ENCODE measurements at regions not wholly inside any gene's neighbourhood (a gene's known extent, or its start where the extent isn't known, plus 50 kb on each side); places are given as distances from the start of the nearest gene placed in this dataset.
"Not testable (repeated sequence)": the region's sequence is repeated elsewhere in the genome, so short reads cannot be mapped to it uniquely, and the experiment has no call there.

GRCh38 chr2:106010818-106011355 lies 183.2 kb downstream of the UXS1 start:
- no peak for DNase-seq (ENCODE audit: low read depth in 3 of 3, low spot score in 2 of 3)

DNA sequence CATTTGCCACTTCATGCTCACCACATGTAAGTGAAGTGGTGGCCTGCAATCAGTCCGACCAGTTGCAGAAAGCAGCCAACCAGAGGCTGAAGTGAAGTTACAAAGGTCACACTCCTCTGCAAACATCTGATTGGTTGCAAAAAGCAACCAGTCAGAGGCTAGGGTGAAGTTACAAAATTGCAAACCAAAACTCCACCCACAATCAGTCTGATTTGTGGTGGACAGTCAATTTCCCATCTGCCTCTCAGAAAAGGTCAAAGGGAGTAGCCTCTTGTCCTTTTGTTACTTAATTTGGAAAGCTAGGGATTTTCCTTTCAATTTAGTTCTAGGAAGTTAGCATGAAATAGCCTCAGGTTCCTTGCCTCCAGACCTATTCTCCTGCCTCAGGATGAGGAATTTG lies 185.0 kb downstream of the UXS1 start:
- no peak for DNase-seq (ENCODE audit: low read depth in 3 of 3, low spot score in 2 of 3)

DNA sequence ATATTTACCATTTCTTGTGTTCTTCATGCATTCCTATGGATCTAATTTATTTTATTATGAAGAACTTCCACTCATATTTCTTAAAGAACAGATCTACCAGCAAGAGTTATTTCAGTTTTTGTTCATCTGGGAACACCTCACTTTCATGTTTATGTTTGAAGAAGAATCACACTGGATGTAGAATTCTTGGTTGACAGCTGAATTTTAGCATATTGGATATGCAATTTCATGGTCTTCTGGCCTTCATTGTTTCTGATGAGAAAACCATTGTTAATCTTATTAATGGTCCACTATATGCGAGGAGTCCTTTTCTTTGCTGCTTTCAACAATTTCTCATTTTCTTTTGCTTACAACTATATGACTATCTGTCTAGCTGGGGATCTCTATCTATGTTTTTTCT lies 189.2 kb downstream of the UXS1 start:
- DNase-seq (ENCODE audit: low read depth in 3 of 3, low spot score in 2 of 3): no peak

DNA sequence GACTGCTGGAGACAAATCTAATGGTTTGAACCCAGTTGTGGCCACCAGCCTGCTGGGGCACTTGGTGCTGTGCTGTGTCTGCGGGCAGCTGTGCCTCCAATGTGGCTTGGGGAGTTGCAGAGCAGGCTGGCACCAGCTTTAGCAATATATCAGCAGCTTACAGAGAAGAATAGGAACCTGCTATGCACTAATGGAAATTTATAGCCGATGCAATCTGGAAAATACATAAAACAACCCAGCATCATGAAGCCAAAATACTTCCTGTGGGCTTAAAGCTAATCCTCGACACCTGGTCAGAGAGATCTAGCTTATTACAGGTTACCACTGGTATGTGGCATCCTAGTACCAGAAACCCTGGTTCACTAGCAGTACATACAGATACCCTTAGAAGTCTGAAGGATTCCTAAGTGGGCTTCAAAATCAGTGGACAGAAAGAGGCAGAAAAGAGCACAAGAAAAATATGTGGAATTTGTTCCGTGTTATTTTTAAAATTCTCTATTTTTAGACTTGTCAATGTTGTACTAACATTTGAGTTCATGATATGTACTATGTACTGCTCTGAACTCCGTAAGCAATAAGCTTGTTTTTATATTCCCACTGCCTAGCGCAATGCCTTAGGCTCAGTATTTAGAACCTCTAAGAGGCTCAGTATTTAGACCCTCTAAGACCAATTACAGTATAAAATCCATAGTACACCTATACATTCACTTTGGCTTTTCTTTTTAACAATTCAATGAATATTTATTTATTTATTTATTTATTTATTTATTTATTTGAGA lies 194.7 kb downstream of the UXS1 start:
- no peak for DNase-seq (ENCODE audit: low read depth in 3 of 3, low spot score in 2 of 3)

GRCh38 chr2:105997711-105998110 lies 196.4 kb downstream of the UXS1 start:
- no peak for DNase-seq (ENCODE audit: low read depth in 3 of 3, low spot score in 2 of 3)

DNA sequence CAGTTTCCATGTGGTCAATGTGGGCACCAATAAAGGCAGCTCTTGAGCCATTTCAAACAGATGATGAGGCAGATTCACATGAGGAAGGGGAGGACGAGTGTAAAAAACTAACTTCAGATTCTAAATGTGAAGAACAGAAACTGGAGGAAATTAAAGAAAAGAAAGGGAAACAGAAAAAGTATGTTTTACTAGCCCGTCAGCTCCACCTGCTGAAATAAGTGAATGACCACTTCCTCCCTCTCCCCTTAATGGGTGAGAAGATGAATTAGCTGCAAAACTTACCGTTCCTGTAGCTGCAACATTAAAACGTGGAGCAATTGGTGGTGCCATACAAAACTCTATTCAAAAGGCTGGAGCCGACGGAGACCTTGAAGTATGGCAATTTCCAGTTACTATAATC lies 203.5 kb downstream of the UXS1 start:
- no peak for DNase-seq (ENCODE audit: low read depth in 3 of 3, low spot score in 2 of 3)

DNA sequence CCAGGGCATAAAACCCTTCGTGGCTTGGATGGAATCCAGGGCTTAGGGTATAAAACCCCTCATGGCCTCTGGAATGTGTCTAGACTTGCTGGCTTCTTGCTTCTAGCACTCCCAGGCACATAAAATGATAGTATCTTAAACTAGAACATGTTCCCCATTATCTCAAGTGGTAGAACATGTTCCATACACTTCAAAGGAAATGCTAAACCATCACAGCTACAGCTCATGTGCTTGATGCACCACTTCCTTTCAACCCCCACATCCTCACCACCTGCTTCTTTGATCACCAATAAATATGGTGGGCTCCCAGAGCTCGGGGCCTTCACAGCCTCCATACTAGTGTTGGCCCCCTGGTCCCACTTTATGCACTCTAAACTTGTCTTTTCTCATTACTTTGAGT lies 204.3 kb downstream of the UXS1 start:
- DNase-seq (ENCODE audit: low read depth in 3 of 3, low spot score in 2 of 3): not testable (repeated sequence)

DNA sequence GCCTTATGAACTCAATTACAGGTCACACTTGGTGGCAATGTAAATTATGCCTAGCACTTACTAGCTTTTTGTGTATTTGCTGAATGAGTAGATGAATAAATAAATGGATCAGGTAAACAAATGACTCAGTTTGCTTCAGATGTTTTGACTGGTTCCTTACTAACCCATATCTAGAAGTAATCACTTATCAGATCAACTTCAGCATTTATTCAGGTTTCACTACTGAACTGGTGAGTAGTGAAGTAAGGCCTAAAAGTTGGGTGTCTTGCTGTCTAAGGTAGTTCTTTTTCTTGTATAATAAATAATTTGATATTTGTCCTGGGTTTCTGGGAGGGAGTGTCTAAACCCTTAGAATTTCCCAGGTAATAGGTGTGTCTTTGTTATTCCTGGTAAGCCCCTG lies 205.0 kb downstream of the UXS1 start:
- DNase-seq (ENCODE audit: low read depth in 3 of 3, low spot score in 2 of 3): no peak

GRCh38 chr2:105977807-105978206 lies 216.3 kb downstream of the UXS1 start:
- no peak for DNase-seq (ENCODE audit: low read depth in 3 of 3, low spot score in 2 of 3)

GRCh38 chr2:105977212-105977611 lies 216.9 kb downstream of the UXS1 start:
- DNase-seq (ENCODE audit: low read depth in 3 of 3, low spot score in 2 of 3): no peak

GRCh38 chr2:105974812-105975211 lies 219.3 kb downstream of the UXS1 start:
- no peak for DNase-seq (ENCODE audit: low read depth in 3 of 3, low spot score in 2 of 3)

DNA sequence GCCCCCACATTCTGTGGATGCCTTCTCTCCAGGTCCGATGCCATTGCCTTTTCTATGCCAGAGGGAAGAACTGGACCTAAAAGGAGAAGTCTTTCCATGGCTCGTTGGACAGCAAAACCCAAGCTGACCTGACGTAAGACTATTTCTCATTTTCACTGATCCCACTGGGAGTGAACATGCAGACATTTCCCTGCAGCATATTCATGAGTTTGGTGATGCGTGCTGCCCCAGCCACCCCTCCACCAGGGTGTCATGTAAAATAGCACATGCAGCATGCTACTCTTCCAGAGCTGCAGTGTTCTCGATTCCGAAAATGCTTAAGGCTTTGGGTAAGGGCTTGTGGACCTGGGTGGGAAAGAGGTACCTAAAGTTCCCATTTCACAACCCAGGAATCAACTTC lies 221.2 kb downstream of the UXS1 start:
- DNase-seq (ENCODE audit: low read depth in 3 of 3, low spot score in 2 of 3): no peak

DNA sequence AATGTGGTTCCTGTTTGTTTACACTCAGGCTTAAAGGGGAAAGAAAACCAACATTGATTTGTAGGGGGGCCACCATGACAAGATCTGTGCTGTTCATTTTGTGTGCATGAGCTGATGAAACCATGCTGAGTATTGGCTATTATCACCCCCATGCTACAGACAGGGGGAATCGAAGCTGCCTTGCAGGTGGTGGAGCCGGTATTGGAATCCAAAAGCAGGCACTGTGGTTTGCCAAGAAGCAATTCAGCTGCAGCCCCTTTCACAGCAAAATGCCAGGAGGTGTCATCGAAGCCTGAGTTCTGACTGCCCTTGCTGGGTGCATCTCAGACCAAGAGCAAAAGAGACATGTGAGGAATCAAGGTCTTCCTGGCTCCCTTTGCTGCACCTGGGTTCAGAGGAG lies 221.9 kb downstream of the UXS1 start:
- no peak for DNase-seq (ENCODE audit: low read depth in 3 of 3, low spot score in 2 of 3)

DNA sequence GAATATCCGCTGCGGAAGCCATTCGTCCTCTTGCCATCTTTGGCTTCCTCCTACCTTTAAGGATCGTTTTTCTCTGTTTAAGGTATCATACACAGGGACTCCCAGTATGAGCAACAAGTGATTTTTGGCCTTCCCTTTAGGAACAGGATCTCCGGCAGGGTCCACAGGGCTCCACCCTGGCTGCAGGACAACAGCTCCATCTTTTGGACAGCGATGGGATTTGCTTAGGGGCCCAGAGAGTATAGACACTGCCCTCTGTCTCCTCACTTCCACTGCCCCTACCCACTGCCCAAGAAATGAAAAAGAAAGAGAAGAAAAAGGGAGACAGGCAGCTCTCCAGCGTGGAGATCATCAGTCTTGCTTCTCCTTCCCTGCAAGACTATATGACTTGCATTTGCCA lies 224.5 kb downstream of the UXS1 start:
- no peak for DNase-seq (ENCODE audit: low read depth in 3 of 3, low spot score in 2 of 3)

GRCh38 chr2:105962221-105962620 lies 217.5 kb downstream of the NCK2 start:
- no peak for DNase-seq (ENCODE audit: low read depth in 3 of 3, low spot score in 2 of 3)

DNA sequence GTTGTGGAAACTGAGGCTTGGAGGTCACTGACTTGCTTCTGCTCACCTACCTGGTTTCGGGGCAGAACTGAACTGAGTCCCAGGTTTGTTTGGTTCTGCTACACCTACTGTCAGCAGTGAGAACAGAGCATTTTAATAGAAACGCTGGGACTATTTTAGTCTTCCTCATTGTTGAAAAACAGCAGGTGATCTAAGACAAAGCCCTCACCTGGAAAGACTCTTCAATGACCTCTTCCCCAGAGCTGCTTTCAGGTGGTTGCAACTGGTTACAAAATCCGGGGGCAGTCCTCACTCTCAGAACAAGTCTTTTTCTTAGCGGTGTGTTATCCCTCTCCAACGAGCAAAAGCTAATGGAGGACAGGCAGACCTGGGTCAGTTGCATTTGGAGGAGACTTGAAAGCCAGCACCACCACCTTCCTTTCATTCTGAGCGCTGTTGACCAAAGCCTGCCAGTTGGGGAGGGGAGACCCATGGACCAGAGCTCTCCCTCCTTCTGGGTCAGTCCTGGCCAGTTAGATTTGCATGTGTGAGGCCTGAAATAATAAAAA lies 217.0 kb downstream of the NCK2 start:
- DNase-seq (ENCODE audit: low read depth in 3 of 3, low spot score in 2 of 3): no peak

DNA sequence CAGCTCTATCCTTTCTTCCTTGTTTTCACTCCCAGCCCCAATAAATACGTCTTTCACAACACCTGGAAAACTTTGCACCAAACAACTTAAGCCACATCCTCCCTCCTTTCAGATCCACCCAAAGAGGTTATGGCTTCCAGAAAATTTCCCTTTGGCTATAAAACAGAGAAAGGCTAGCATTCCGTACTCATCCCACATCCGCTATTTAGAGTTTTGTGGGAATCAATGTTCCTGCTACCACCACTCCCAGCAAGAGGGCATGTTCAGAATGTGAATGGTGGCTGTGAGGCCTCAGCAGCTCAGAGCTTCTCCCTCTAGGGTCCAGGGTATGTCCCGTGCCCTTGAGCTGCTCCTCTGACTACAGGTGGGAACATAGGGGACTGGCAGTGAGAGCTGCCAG lies 214.6 kb downstream of the NCK2 start:
- no peak for DNase-seq (ENCODE audit: low read depth in 3 of 3, low spot score in 2 of 3)

DNA sequence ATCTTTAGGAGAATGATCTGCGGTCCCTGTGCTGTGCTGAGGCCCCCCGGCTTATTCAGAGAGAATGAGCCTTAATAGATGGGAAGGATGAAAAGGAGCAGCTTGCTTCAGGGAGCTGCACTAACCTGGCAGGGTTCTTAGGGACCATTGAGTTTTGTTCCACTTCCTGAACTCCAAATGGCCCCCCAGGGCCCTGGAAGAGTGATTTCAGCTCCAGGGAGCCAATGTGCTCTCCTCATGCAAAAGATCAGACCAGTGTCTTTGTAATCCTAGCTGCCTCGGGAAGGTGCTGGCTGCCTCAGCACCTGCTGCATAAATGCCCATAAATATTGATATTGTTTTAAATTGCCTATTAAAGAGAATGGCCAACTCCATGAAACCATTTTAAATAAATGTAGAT lies 210.2 kb downstream of the NCK2 start:
- no peak for DNase-seq (ENCODE audit: low read depth in 3 of 3, low spot score in 2 of 3)

GRCh38 chr2:105953942-105954341 lies 209.2 kb downstream of the NCK2 start:
- DNase-seq (ENCODE audit: low read depth in 3 of 3, low spot score in 2 of 3): no peak

DNA sequence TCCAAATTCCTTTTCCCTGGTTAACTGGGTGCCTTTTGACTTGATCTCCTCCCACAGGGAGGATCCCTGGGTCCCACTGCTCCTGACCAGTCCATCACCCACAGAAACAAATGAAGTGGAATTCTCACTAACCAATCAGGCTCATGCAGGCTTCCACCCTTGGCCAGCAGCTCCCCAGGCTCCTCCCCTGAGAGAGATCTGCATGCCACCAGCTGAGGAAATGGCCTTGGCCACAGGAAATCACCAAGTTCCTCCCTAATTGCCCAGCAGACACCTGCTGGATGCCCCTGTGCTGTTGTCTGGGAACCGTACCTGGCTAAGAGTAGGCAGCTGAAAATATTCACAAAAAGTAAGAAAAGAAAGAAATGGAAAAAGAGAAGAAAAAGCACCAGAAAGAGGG lies 207.4 kb downstream of the NCK2 start:
- no peak for DNase-seq (ENCODE audit: low read depth in 3 of 3, low spot score in 2 of 3)

- no peak for DNase-seq (ENCODE audit: low read depth in 3 of 3, low spot score in 2 of 3)
Measured at GRCh38 chr2:105951384-105951694, 206.6 kb downstream of the NCK2 start.

GRCh38 chr2:105950521-105951383 lies 206.0 kb downstream of the NCK2 start:
- DNase-seq (ENCODE audit: low read depth in 3 of 3, low spot score in 2 of 3): no peak
